ENCODE measurements at regions not wholly inside any gene's neighbourhood (a gene's known extent, or its start where the extent isn't known, plus 50 kb on each side); places are given as distances from the start of the nearest gene placed in this dataset.
"Not testable (repeated sequence)": the region's sequence is repeated elsewhere in the genome, so short reads cannot be mapped to it uniquely, and the experiment has no call there.

DNA sequence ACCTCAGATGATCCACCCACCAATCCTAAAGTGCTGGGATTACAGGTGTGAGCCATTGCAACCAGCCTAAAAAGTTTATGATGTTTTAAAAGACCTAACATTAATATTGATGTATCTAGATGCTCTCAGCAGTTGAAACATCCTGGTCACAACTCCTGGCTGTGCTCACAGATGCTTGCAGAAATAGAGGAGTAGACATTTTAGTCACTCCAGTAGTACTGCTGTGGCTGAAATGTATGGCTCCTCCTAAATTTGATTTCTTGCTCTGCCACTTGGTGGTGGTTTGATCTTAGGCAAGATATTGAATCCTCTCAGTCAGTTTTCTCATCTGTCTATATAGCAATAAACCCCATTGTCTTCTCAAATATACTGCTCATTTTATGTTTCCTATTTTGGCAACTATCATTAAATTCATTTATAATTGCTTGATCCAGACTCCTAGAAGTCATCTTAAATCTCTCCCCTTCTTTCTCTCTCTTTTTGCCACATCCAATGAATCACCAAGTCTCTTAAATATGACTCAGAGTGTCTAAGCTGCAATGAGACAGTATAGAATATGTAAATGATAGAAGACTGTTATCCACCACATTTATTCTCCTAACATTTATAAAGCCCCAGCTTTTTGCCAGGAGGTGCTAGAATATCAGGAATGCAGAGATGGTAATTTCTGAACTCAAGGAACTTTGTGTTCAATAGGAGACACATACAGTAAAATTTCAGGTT lies 78.1 kb upstream of the NRBF2 start:
- TF ChIP-seq, protein P1, sequence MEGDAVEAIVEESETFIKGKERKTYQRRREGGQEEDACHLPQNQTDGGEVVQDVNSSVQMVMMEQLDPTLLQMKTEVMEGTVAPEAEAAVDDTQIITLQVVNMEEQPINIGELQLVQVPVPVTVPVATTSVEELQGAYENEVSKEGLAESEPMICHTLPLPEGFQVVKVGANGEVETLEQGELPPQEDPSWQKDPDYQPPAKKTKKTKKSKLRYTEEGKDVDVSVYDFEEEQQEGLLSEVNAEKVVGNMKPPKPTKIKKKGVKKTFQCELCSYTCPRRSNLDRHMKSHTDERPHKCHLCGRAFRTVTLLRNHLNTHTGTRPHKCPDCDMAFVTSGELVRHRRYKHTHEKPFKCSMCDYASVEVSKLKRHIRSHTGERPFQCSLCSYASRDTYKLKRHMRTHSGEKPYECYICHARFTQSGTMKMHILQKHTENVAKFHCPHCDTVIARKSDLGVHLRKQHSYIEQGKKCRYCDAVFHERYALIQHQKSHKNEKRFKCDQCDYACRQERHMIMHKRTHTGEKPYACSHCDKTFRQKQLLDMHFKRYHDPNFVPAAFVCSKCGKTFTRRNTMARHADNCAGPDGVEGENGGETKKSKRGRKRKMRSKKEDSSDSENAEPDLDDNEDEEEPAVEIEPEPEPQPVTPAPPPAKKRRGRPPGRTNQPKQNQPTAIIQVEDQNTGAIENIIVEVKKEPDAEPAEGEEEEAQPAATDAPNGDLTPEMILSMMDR (IDR thresholded peaks at IDR 0.05), result no peak
- Mint-ChIP-seq H3K27ac (ENCODE audit: unreplicated experiment) (no peak overlapping the region), H3K4me1 (ENCODE audit: low read depth) (no peaks in the 10 kb centered on the region), H3K4me3 (ENCODE audit: unreplicated experiment) (no peak overlapping the region), H3K27me3 (ENCODE audit: low read depth) (no peaks in the 10 kb centered on the region), H3K36me3 (ENCODE audit: low read depth) (no peaks in the 10 kb centered on the region), H3K9me3 (ENCODE audit: low read depth) (no peaks in the 10 kb centered on the region)
- DNase-seq (ENCODE audit: low spot score), result no peak

DNA sequence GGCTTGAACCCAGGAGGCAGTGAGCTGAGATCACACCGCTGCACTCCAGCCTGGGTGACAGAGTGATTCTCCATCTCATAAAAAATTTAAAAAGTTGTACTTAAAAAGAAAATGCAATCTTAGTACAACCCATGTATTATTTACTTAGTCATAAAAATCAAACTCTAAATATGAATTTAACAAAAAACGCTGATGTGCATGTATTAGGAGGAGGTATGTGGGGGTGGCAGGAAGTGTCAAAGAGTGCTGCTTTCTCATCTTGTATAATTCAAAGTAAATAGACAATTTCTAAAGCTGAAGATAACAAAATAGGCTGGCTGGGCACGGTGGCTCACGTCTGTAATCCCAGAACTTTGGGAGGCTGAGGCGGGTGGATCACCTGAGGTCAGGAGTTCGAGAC lies 81.0 kb upstream of the NRBF2 start:
- TF ChIP-seq, protein P1 (IDR thresholded peaks at IDR 0.05), result no peak
- no peak overlapping the region for H3K27ac Mint-ChIP-seq (ENCODE audit: unreplicated experiment)
- H3K36me3 Mint-ChIP-seq (ENCODE audit: low read depth), result no peaks in the 10 kb centered on the region
- no peaks in the 10 kb centered on the region for H3K4me1 Mint-ChIP-seq (ENCODE audit: low read depth)
- DNase-seq (ENCODE audit: low spot score), result no peak
- no peak overlapping the region for H3K4me3 Mint-ChIP-seq (ENCODE audit: unreplicated experiment)
- peaks cover 4% of the 10 kb centered on the region for H3K9me3 Mint-ChIP-seq (ENCODE audit: low read depth)
- H3K27me3 Mint-ChIP-seq (ENCODE audit: low read depth), result peaks cover 8% of the 10 kb centered on the region

DNA sequence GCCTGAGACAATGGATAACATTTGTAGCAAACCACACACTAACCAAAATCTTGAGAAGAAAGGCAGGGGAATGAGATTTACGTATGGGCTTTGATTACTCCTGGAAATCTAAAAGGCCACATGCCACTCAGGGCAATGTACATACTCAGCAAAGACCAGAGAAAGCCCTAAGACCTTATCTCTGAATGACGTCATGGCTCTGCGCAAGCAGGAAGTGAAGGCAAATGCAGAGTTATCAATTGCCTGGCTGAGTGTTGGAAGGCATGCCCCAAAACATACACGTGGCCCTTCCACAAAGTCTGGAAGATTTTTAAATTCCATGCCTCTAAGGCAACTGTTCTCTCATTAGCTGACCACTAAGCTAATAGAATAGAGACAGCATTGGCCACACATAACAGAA lies 90.9 kb upstream of the NRBF2 start:
- peaks cover 13% of the 10 kb centered on the region for H3K36me3 Mint-ChIP-seq (ENCODE audit: low read depth)
- no peak overlapping the region for H3K4me3 Mint-ChIP-seq (ENCODE audit: unreplicated experiment)
- TF ChIP-seq, protein P1 (IDR thresholded peaks at IDR 0.05), result no peak
- no peaks in the 10 kb centered on the region for H3K4me1 Mint-ChIP-seq (ENCODE audit: low read depth)
- H3K27me3 Mint-ChIP-seq (ENCODE audit: low read depth), result peaks cover 5% of the 10 kb centered on the region
- H3K27ac Mint-ChIP-seq (ENCODE audit: unreplicated experiment), result no peak overlapping the region
- no peak for DNase-seq (ENCODE audit: low spot score)
- peaks cover 34% of the 10 kb centered on the region for H3K9me3 Mint-ChIP-seq (ENCODE audit: low read depth)

DNA sequence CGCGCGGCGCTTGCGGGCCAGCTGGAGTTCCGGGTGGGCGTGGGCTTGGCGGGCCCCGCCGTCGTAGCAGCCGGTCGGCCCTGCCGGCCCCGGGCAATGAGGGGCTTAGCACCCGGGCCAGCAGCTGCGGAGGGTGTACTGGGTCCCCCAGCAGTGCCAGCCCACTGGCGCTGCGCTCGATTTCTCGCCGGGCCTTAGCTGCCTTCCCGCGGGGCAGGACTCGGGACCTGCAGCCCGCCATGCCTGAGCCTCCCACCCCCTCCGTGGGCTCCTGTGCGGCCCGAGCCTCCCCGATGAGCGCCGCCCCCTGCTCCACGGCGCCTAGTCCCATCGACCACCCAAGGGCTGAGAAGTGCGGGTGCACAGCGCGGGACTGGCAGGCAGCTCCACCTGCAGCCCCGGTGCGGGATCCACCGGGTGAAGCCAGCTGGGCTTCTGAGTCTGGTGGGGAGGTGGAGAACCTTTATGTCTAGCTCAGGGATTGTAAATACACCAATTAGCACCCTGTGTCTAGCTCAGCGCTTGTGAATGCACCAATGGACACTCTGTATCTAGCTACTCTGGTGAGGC lies 99.4 kb upstream of the NRBF2 start:
- H3K36me3 Mint-ChIP-seq (ENCODE audit: low read depth); H3K4me1 Mint-ChIP-seq (ENCODE audit: low read depth); H3K4me3 Mint-ChIP-seq (ENCODE audit: unreplicated experiment): not testable (repeated sequence)

DNA sequence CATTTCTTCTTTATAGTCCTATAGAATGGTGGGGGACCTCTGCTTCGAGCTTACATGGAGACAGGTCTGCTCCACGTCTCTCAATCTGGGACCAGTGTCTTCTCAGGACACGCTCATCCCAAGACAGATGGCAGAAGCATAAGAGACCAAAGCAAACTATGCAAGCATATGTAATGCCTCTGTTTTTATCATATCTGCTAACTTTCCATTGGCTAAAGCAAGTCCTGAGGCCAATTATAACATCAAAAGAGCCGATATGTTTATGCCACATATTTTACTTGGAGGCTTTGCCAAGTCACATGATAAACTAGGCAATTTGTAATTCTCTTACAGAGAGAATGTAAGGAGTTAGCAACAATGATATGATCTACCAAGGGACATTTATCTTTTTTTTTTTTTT lies 102.6 kb upstream of the NRBF2 start:
- no peak for DNase-seq (ENCODE audit: low spot score)
- Mint-ChIP-seq H3K27ac (ENCODE audit: unreplicated experiment) (no peak overlapping the region), H3K9me3 (ENCODE audit: low read depth) (peaks cover 4% of the 10 kb centered on the region), H3K4me3 (ENCODE audit: unreplicated experiment) (no peak overlapping the region), H3K36me3 (ENCODE audit: low read depth) (no peaks in the 10 kb centered on the region), H3K27me3 (ENCODE audit: low read depth) (peaks cover 2% of the 10 kb centered on the region), H3K4me1 (ENCODE audit: low read depth) (no peaks in the 10 kb centered on the region)
- TF ChIP-seq, protein P1 (IDR thresholded peaks at IDR 0.05), result no peak

More for the DNA sequence above, 99.4 kb upstream of the NRBF2 start:
- DNase-seq (ENCODE audit: low spot score); H3K27ac Mint-ChIP-seq (ENCODE audit: unreplicated experiment); H3K27me3 Mint-ChIP-seq (ENCODE audit: low read depth): not testable (repeated sequence)
- H3K9me3 Mint-ChIP-seq (ENCODE audit: low read depth), result peaks cover 13% of the 10 kb centered on the region

DNA sequence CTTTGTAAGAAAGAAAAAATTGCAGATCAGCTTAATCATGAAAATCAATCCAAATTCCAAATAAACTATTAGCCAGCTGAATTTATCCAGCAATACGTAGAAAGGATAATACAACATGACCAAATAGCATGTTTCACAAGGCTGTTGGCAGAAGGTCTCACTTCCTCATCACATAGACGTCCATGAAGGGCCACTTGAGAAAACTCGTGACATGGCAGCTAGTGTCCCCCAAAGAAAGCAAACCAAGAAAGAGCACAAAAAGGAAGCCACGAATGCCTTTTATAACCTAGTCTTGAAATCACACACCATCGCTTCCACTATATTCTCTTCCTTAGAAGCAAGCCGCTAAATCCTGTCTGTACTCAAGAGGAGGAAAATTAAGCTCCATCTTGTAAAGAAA lies 105.6 kb upstream of the NRBF2 start:
- Mint-ChIP-seq H3K9me3 (ENCODE audit: low read depth) (no peaks in the 10 kb centered on the region), H3K4me3 (ENCODE audit: unreplicated experiment) (no peak overlapping the region), H3K27me3 (ENCODE audit: low read depth) (peaks cover 2% of the 10 kb centered on the region), H3K36me3 (ENCODE audit: low read depth) (no peaks in the 10 kb centered on the region), H3K4me1 (ENCODE audit: low read depth) (no peaks in the 10 kb centered on the region), H3K27ac (ENCODE audit: unreplicated experiment) (no peak overlapping the region)
- TF ChIP-seq, protein P1 (IDR thresholded peaks at IDR 0.05), result no peak
- no peak for DNase-seq (ENCODE audit: low spot score)

Measured in chondrocyte (in vitro differentiated cells).